AG09319 (cell line): ENCODE measurements at regions not wholly inside any gene's neighbourhood (a gene's known extent, or its start where the extent isn't known, plus 50 kb on each side); places are given as distances from the start of the nearest gene placed in this dataset.
"Not testable (repeated sequence)": the region's sequence is repeated elsewhere in the genome, so short reads cannot be mapped to it uniquely, and the experiment has no call there.

Source experiments
- DNase-seq: peaks from one replicate; pipeline ENCODE4 v3.0.0-alpha.2; 2010; ENCODE audit warnings: low read depth; ENCODE audit errors: extremely low read depth
- CTCF ChIP-seq: IDR thresholded peaks from 2 replicates; pipeline ENCODE4 v1.5.1; 2011; ENCODE audit warnings: low read depth, mild to moderate bottlenecking, inconsistent platforms, low read length, moderate library complexity

- DNase-seq = no peak
- TF ChIP-seq CTCF = no peak
These were observed 169.6 kb downstream of the LACC1 start for GRCh38 chr13:44049081-44049945.

- TF ChIP-seq CTCF = peak; percentile 79
- peak; percentile 4 for DNase-seq
These were observed 170.9 kb downstream of the LACC1 start for GRCh38 chr13:44050450-44051063.

GRCh38 chr13:44051405-44051804, 171.7 kb downstream of the LACC1 start:
- DNase-seq = no peak
- no peak for TF ChIP-seq CTCF

- no peak for TF ChIP-seq CTCF
- DNase-seq = no peak
These were observed 172.4 kb downstream of the LACC1 start for GRCh38 chr13:44051918-44052675.

- no peak for TF ChIP-seq CTCF
- DNase-seq = peak; percentile 14
These were observed 173.1 kb downstream of the LACC1 start for GRCh38 chr13:44052780-44053184.

GRCh38 chr13:44053208-44053607, 173.5 kb downstream of the LACC1 start:
- DNase-seq = no peak
- TF ChIP-seq CTCF = no peak

GRCh38 chr13:44054525-44054924, 174.8 kb downstream of the LACC1 start:
- no peak for DNase-seq
- TF ChIP-seq CTCF = no peak

GRCh38 chr13:44055681-44056080, 176.0 kb downstream of the LACC1 start:
- DNase-seq = not testable (repeated sequence)
